ENCODE measurements at regions not wholly inside any gene's neighbourhood (a gene's known extent, or its start where the extent isn't known, plus 50 kb on each side); places are given as distances from the start of the nearest gene placed in this dataset.

- no peak for TF ChIP-seq CTCF (IDR thresholded peaks at IDR 0.05)
- TF ChIP-seq POLR2A (IDR thresholded peaks at IDR 0.05), result no peak
Measured at GRCh38 chr5:154107010-154107409, 68.2 kb downstream of the MFAP3 start.
